ENCODE measurements at regions not wholly inside any gene's neighbourhood (a gene's known extent, or its start where the extent isn't known, plus 50 kb on each side); places are given as distances from the start of the nearest gene placed in this dataset.

- H3K4me3 ChIP-seq (ENCODE audit: low read depth, low read length): no peak overlapping the region
- ChIA-PET CTCF (no interaction called here), POLR2A (no interaction called here)
- H3K9me3 ChIP-seq (ENCODE audit: control insufficient read depth, insufficient read depth, low read length): no peaks in the 10 kb centered on the region
- H3K27me3 ChIP-seq (ENCODE audit: control insufficient read depth, insufficient read depth, low read length): no peaks in the 10 kb centered on the region
- no peak for TF ChIP-seq CTCF (IDR thresholded peaks at IDR 0.05; ENCODE audit: low read depth, low read length)
- no peak for DNase-seq (ENCODE audit: low read depth, low spot score)
- H3K27ac ChIP-seq (ENCODE audit: low read depth, low read length): no peak overlapping the region
Observed at GRCh38 chr14:87600240-87600639, 392.7 kb downstream of the GALC start.

- Histone ChIP-seq H3K9me3 (ENCODE audit: control insufficient read depth, insufficient read depth, low read length) (no peaks in the 10 kb centered on the region), H3K27ac (ENCODE audit: low read depth, low read length) (no peak overlapping the region), H3K27me3 (ENCODE audit: control insufficient read depth, insufficient read depth, low read length) (no peaks in the 10 kb centered on the region), H3K4me3 (ENCODE audit: low read depth, low read length) (no peak overlapping the region)
- ChIA-PET CTCF (no interaction called here), POLR2A (no interaction called here)
- no peak for TF ChIP-seq CTCF (IDR thresholded peaks at IDR 0.05; ENCODE audit: low read depth, low read length)
- no peak for DNase-seq (ENCODE audit: low read depth, low spot score)
Observed at GRCh38 chr14:87581298-87581697, 411.7 kb downstream of the GALC start.

- DNase-seq (ENCODE audit: low read depth, low spot score): no peak
- POLR2A ChIA-PET: no interaction called here
- no peak for TF ChIP-seq CTCF (IDR thresholded peaks at IDR 0.05; ENCODE audit: low read depth, low read length)
Observed at GRCh38 chr14:87579036-87579435, 413.9 kb downstream of the GALC start.

GRCh38 chr14:87575378-87575777, 417.6 kb downstream of the GALC start:
- TF ChIP-seq CTCF (IDR thresholded peaks at IDR 0.05; ENCODE audit: low read depth, low read length): no peak
- Histone ChIP-seq H3K27me3 (ENCODE audit: control insufficient read depth, insufficient read depth, low read length) (no peaks in the 10 kb centered on the region), H3K9me3 (ENCODE audit: control insufficient read depth, insufficient read depth, low read length) (no peaks in the 10 kb centered on the region), H3K27ac (ENCODE audit: low read depth, low read length) (no peak overlapping the region), H3K4me3 (ENCODE audit: low read depth, low read length) (no peak overlapping the region)
- POLR2A ChIA-PET: no interaction called here
- no peak for DNase-seq (ENCODE audit: low read depth, low spot score)
- CTCF ChIA-PET: no interaction called here

More at GRCh38 chr14:87579036-87579435, 413.9 kb downstream of the GALC start:
- no peaks in the 10 kb centered on the region for H3K9me3 ChIP-seq (ENCODE audit: control insufficient read depth, insufficient read depth, low read length)
- CTCF ChIA-PET: no interaction called here
- no peak overlapping the region for H3K4me3 ChIP-seq (ENCODE audit: low read depth, low read length)
- H3K27me3 ChIP-seq (ENCODE audit: control insufficient read depth, insufficient read depth, low read length): no peaks in the 10 kb centered on the region
- H3K27ac ChIP-seq (ENCODE audit: low read depth, low read length): no peak overlapping the region

GRCh38 chr14:87573591-87573990, 419.4 kb downstream of the GALC start:
- POLR2A ChIA-PET: no interaction called here
- TF ChIP-seq CTCF (IDR thresholded peaks at IDR 0.05; ENCODE audit: low read depth, low read length): no peak

More at GRCh38 chr14:87573591-87573990, 419.4 kb downstream of the GALC start:
- Histone ChIP-seq H3K27me3 (ENCODE audit: control insufficient read depth, insufficient read depth, low read length) (no peaks in the 10 kb centered on the region), H3K4me3 (ENCODE audit: low read depth, low read length) (no peak overlapping the region), H3K9me3 (ENCODE audit: control insufficient read depth, insufficient read depth, low read length) (no peaks in the 10 kb centered on the region), H3K27ac (ENCODE audit: low read depth, low read length) (no peak overlapping the region)
- no peak for DNase-seq (ENCODE audit: low read depth, low spot score)
- CTCF ChIA-PET: no interaction called here

Data from AG04450 (cell line).